CD4-positive, alpha-beta memory T cell (primary cell): ENCODE measurements at regions not wholly inside any gene's neighbourhood (a gene's known extent, or its start where the extent isn't known, plus 50 kb on each side); places are given as distances from the start of the nearest gene placed in this dataset.

ENCODE experiments used
- CTCF ChIA-PET: fragments of 350-600 bp; sonication (Branson Sonifier 250); formaldehyde crosslinking; loops from one replicate; lab custom pipeline; 2021; ENCODE audit warnings: inconsistent platforms; ENCODE audit not compliant: partially characterized antibody; lab: Charles Lee
- POLR2A ChIA-PET: fragments of 350-600 bp; sonication (Branson Sonifier 250); formaldehyde crosslinking; loops from one replicate; lab custom pipeline; 2021; ENCODE audit not compliant: partially characterized antibody; lab: Charles Lee
- DNase-seq, 5 donors: peaks; one replicate each; pipeline versions ENCODE4 v3.0.0 to v3.0.0-alpha.2; 2020 to 2022; ENCODE audit warnings: mixed read lengths in 1 of 5
- H3K27ac ChIP-seq: one replicate; pipeline ENCODE4 v1.7.0; 2013; ENCODE audit warnings: low read depth, low read length
- H3K27me3 ChIP-seq: 2 replicates; pipeline ENCODE4 v1.7.0; 2013; ENCODE audit warnings: mild to moderate bottlenecking, low read length, moderate library complexity; ENCODE audit not compliant: insufficient read depth
- H3K36me3 ChIP-seq: 2 replicates; pipeline ENCODE4 v1.7.0; 2013; ENCODE audit warnings: mild to moderate bottlenecking, low read length, moderate library complexity; ENCODE audit not compliant: insufficient read depth
- H3K4me1 ChIP-seq: 2 replicates; pipeline ENCODE4 v1.7.0; 2013; ENCODE audit warnings: mild to moderate bottlenecking, low read length, moderate library complexity; ENCODE audit not compliant: insufficient read depth
- H3K4me3 ChIP-seq, 2 donors: one replicate each; pipeline ENCODE4 v1.7.0; 2013; ENCODE audit warnings: low read length in 2 of 2, mild to moderate bottlenecking in 1 of 2
- H3K9me3 ChIP-seq, 2 donors: one replicate each; pipeline ENCODE4 v1.7.0; 2013; ENCODE audit warnings: low read length in 2 of 2, control low read depth in 1 of 2; ENCODE audit not compliant: control insufficient read depth in 1 of 2
- H3K27ac Mint-ChIP-seq, 7 donors: one replicate each; pipeline ENCODE4 v1.8.0; 2020 to 2021; ENCODE audit warnings: mixed read lengths in 7 of 7, mild to moderate bottlenecking in 6 of 7, inconsistent platforms in 3 of 7, moderate library complexity in 3 of 7
- H3K27me3 Mint-ChIP-seq, 2 donors: one replicate each; pipeline ENCODE4 v1.8.0; 2020 to 2021; ENCODE audit warnings: mixed read lengths in 2 of 2
- H3K36me3 Mint-ChIP-seq, 2 donors: one replicate each; pipeline ENCODE4 v1.8.0; 2020 to 2021; ENCODE audit warnings: mixed read lengths in 2 of 2, inconsistent platforms in 1 of 2, mild to moderate bottlenecking in 1 of 2
- H3K4me1 Mint-ChIP-seq, 4 donors: one replicate each; pipeline ENCODE4 v1.8.0; 2020 to 2021; ENCODE audit warnings: mixed read lengths in 4 of 4, mild to moderate bottlenecking in 1 of 4
- H3K4me3 Mint-ChIP-seq, 8 donors: one replicate each; pipeline ENCODE4 v1.8.0; 2020 to 2021; ENCODE audit warnings: mixed read lengths in 8 of 8, mild to moderate bottlenecking in 7 of 8, moderate library complexity in 6 of 8, inconsistent platforms in 3 of 8
- H3K9me3 Mint-ChIP-seq, 8 donors: one replicate each; pipeline ENCODE4 v1.8.0; 2020 to 2021; ENCODE audit warnings: mixed read lengths in 8 of 8, mild to moderate bottlenecking in 5 of 8, inconsistent platforms in 3 of 8, moderate library complexity in 1 of 8
- intact Hi-C: fragments of 100-400 bp; cut with micrococcal nuclease; formaldehyde crosslinking; loops from one replicate; pipeline ENCODE4 v1.15.1; 2023

GRCh38 chr20:6489361-6490171 lies 277.9 kb upstream of the BMP2 start:
- H3K9me3 Mint-ChIP-seq = peaks cover 0 to 13% (median 6%) of the 10 kb centered on the region in 8 donors
- no peaks in the 10 kb centered on the region for H3K27me3 Mint-ChIP-seq
- intact Hi-C loops = no loop called here
- H3K27ac Mint-ChIP-seq = no peak overlapping the region
- no peaks in the 10 kb centered on the region for H3K4me1 Mint-ChIP-seq
- H3K4me1 ChIP-seq = no peaks in the 10 kb centered on the region
- ChIA-PET POLR2A (no interaction called here), CTCF (interaction anchor here (1.2 kb wide), 1 partner anchor 11 kb away, joined by 3 read pairs; no protein-coding TSS in a partner anchor)
- H3K36me3 Mint-ChIP-seq = no peaks in the 10 kb centered on the region
- H3K27ac ChIP-seq = no peak overlapping the region
- H3K4me3 Mint-ChIP-seq = no peak overlapping the region
- DNase-seq = no peak
- H3K4me3 ChIP-seq = no peak overlapping the region
- H3K9me3 ChIP-seq = no peaks in the 10 kb centered on the region
- H3K36me3 ChIP-seq = no peaks in the 10 kb centered on the region
- H3K27me3 ChIP-seq = no peaks in the 10 kb centered on the region

- DNase-seq = no peak
- no peaks in the 10 kb centered on the region for H3K36me3 Mint-ChIP-seq
- peaks cover 0 to 12% (median 2%) of the 10 kb centered on the region in 8 donors for H3K9me3 Mint-ChIP-seq
- CTCF ChIA-PET = no interaction called here
- intact Hi-C loops = no loop called here
- no peaks in the 10 kb centered on the region for H3K9me3 ChIP-seq
- no peak overlapping the region for H3K4me3 ChIP-seq
- H3K36me3 ChIP-seq = no peaks in the 10 kb centered on the region
- no peak overlapping the region for H3K27ac Mint-ChIP-seq
- H3K4me1 ChIP-seq = no peaks in the 10 kb centered on the region
- no peak overlapping the region for H3K4me3 Mint-ChIP-seq
- no peaks in the 10 kb centered on the region for H3K27me3 ChIP-seq
- no peaks in the 10 kb centered on the region for H3K27me3 Mint-ChIP-seq
- no peaks in the 10 kb centered on the region for H3K4me1 Mint-ChIP-seq
- no peak overlapping the region for H3K27ac ChIP-seq
- POLR2A ChIA-PET = no interaction called here
Measured at GRCh38 chr20:6485351-6485750, 282.1 kb upstream of the BMP2 start.

DNA sequence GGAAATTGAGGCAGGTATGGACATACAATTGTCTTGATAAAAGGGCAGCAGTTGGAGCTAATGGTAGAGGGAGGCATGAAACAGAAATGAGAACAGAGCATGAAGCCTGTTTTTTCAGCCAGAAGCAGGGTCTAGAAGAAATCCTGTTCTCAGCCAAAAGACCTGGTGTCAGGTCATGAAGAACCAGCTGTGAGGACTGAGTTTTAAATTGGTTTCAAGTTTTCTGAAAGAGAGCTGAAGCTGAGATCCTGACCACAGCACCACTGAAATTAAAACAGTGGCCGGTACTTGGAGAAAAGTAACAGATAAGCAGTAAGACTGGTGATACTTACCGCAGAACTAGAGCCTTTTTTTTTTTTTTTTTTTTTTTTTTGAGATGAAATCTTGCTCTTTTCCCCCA lies 283.8 kb upstream of the BMP2 start:
- Mint-ChIP-seq H3K4me1 (no peaks in the 10 kb centered on the region), H3K4me3 (no peak overlapping the region), H3K27ac (no peak overlapping the region), H3K9me3 (peaks cover 0 to 12% (median 2%) of the 10 kb centered on the region in 8 donors), H3K36me3 (no peaks in the 10 kb centered on the region), H3K27me3 (no peaks in the 10 kb centered on the region)
- no peak overlapping the region for H3K4me3 ChIP-seq
- H3K27ac ChIP-seq = no peak overlapping the region
- H3K9me3 ChIP-seq = no peaks in the 10 kb centered on the region
- no peak for DNase-seq
- no peaks in the 10 kb centered on the region for H3K4me1 ChIP-seq
- H3K27me3 ChIP-seq = no peaks in the 10 kb centered on the region
- H3K36me3 ChIP-seq = no peaks in the 10 kb centered on the region
- POLR2A ChIA-PET = no interaction called here
- intact Hi-C loops = no loop called here
- CTCF ChIA-PET = no interaction called here

DNA sequence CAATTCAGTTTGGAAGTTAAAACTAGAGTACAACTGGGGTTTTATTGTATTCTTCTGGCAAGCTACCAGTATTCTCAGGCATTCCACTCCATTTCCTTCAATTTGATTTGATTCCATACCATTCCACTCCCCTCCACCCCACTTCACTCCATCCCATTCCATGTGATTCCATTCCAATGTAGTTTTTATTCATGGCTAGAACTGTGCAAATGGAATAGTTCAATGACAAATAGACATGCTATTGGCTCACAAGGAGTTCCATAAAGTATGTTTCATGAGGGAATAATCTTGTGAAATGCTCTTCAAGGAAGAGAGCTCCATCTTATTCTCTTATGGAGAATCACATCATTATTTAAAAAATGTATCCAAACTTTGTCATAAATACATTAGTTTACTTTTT lies 285.0 kb upstream of the BMP2 start:
- Mint-ChIP-seq H3K9me3 (peaks cover 0 to 12% (median 3%) of the 10 kb centered on the region in 8 donors), H3K27me3 (no peaks in the 10 kb centered on the region), H3K4me1 (no peaks in the 10 kb centered on the region), H3K4me3 (no peak overlapping the region), H3K27ac (no peak overlapping the region), H3K36me3 (no peaks in the 10 kb centered on the region)
- POLR2A ChIA-PET = no interaction called here
- H3K27ac ChIP-seq = no peak overlapping the region
- intact Hi-C loops = no loop called here
- H3K36me3 ChIP-seq = no peaks in the 10 kb centered on the region
- H3K27me3 ChIP-seq = no peaks in the 10 kb centered on the region
- CTCF ChIA-PET = no interaction called here
- H3K9me3 ChIP-seq = no peaks in the 10 kb centered on the region
- H3K4me1 ChIP-seq = no peaks in the 10 kb centered on the region
- DNase-seq = no peak
- H3K4me3 ChIP-seq = no peak overlapping the region

DNA sequence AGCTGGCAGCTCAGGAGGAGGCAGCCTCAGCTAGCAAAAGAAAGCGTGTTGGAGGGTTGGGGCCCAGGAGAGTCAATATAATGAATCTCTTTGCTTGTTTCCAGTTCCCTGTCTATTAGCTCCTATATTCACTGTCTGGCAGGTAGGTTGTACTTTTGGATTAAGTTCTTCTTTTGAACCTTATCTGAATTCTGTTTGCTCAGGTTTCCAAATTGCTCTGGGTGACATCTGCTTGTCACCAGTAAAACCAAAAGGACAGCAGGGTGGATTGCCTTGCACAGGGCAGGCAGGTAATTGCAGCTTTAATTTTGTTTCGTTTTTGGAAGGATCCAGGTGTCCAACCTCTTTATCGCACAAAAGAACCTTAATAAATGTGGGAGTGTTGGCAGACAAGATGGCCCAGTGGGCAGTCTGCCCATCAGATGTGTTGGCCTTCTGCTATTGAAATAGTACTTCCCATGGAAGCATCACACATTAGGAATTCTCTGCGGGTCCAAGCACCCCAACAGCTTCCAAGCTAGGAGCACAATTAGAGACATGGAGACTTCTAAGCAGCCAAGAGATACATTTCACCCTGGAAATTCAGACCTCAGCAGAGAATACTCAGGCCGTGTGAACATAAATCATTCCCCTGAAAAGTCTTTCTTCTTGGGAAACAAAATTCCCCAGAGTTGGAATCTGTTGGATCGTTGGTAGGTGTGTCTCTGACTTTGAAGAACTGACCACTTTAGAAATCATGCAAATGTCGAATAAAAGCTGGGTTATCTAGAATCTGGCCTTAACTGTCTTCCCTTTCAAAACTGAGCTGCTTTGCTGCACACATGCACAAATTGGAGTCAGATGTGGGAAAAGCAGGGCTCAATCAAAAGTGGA lies 286.9 kb upstream of the BMP2 start:
- no peak for DNase-seq
- no peaks in the 10 kb centered on the region for H3K36me3 Mint-ChIP-seq
- ChIA-PET CTCF (no interaction called here), POLR2A (no interaction called here)
- peaks cover 0 to 5% (median 0%) of the 10 kb centered on the region in 8 donors for H3K9me3 Mint-ChIP-seq
- H3K4me3 Mint-ChIP-seq = no peak overlapping the region
- Histone ChIP-seq H3K36me3 (no peaks in the 10 kb centered on the region), H3K4me3 (no peak overlapping the region), H3K27me3 (no peaks in the 10 kb centered on the region), H3K4me1 (no peaks in the 10 kb centered on the region), H3K9me3 (no peaks in the 10 kb centered on the region), H3K27ac (no peak overlapping the region)
- H3K27me3 Mint-ChIP-seq = no peaks in the 10 kb centered on the region
- H3K27ac Mint-ChIP-seq = no peak overlapping the region
- no peaks in the 10 kb centered on the region for H3K4me1 Mint-ChIP-seq
- intact Hi-C loops = no loop called here

- CTCF ChIA-PET = no interaction called here
- Mint-ChIP-seq H3K9me3 (peaks cover 0 to 4% (median under 1%) of the 10 kb centered on the region in 8 donors), H3K4me1 (no peaks in the 10 kb centered on the region), H3K27ac (no peak overlapping the region), H3K4me3 (no peak overlapping the region), H3K36me3 (no peaks in the 10 kb centered on the region), H3K27me3 (no peaks in the 10 kb centered on the region)
- Histone ChIP-seq H3K27me3 (no peaks in the 10 kb centered on the region), H3K4me1 (no peaks in the 10 kb centered on the region), H3K27ac (no peak overlapping the region), H3K36me3 (no peaks in the 10 kb centered on the region), H3K4me3 (no peak overlapping the region), H3K9me3 (no peaks in the 10 kb centered on the region)
- intact Hi-C loops = no loop called here
- DNase-seq = no peak
- POLR2A ChIA-PET = no interaction called here
Measured at GRCh38 chr20:6473197-6473596, 294.3 kb upstream of the BMP2 start.

GRCh38 chr20:6471871-6472270 lies 295.6 kb upstream of the BMP2 start:
- POLR2A ChIA-PET = no interaction called here

More at GRCh38 chr20:6471871-6472270, 295.6 kb upstream of the BMP2 start:
- H3K4me3 Mint-ChIP-seq = no peak overlapping the region
- no peak overlapping the region for H3K27ac ChIP-seq
- no peaks in the 10 kb centered on the region for H3K4me1 Mint-ChIP-seq
- H3K9me3 ChIP-seq = no peaks in the 10 kb centered on the region
- no peaks in the 10 kb centered on the region for H3K36me3 Mint-ChIP-seq
- no peak for DNase-seq
- CTCF ChIA-PET = no interaction called here
- no peak overlapping the region for H3K27ac Mint-ChIP-seq
- no peak overlapping the region for H3K4me3 ChIP-seq
- peaks cover 0 to 4% (median 0%) of the 10 kb centered on the region in 8 donors for H3K9me3 Mint-ChIP-seq
- no peaks in the 10 kb centered on the region for H3K27me3 Mint-ChIP-seq
- H3K36me3 ChIP-seq = no peaks in the 10 kb centered on the region
- H3K4me1 ChIP-seq = no peaks in the 10 kb centered on the region
- intact Hi-C loops = no loop called here
- no peaks in the 10 kb centered on the region for H3K27me3 ChIP-seq
